ENCODE measurements at regions not wholly inside any gene's neighbourhood (a gene's known extent, or its start where the extent isn't known, plus 50 kb on each side); places are given as distances from the start of the nearest gene placed in this dataset.

- no peak overlapping the region for H3K4me2 ChIP-seq (ENCODE audit: low read length)
- no peaks in the 10 kb centered on the region for H3K79me2 ChIP-seq (ENCODE audit: low read length)
- BruUV-seq (replicated peaks), result no TSS peak
- ATAC-seq (no peak), DNase-seq (no peak)
- ChIA-PET CTCF (no interaction called here), POLR2A (ENCODE audit: unreplicated experiment) (interaction anchor here (0.5 kb wide), 1 partner anchor 60 kb away, joined by 4 read pairs; no protein-coding TSS in a partner anchor)
- H3K4me3 ChIP-seq (ENCODE audit: low read length), result no peak overlapping the region
- TF ChIP-seq CTCF (conservative IDR thresholded peaks at IDR 0.05; ENCODE audit: low read depth, low read length), result no peak
- no peaks in the 10 kb centered on the region for H3K36me3 ChIP-seq (ENCODE audit: low read depth, low read length)
- H3K27me3 ChIP-seq (ENCODE audit: low read length), result no peaks in the 10 kb centered on the region
- no peak overlapping the region for H3K9ac ChIP-seq (ENCODE audit: low read length)
- H3K4me1 ChIP-seq (ENCODE audit: insufficient read depth, low read length), result no peaks in the 10 kb centered on the region
- no peaks in the 10 kb centered on the region for H3K9me3 ChIP-seq (ENCODE audit: low read length)
- intact Hi-C loops (cut with micrococcal nuclease), result loop anchor here (2.0 kb wide), 1 partner anchor 65 kb away; the partner anchor contains the start of gene TNFAIP3
- H3K27ac ChIP-seq (ENCODE audit: low read length), result no peak overlapping the region
- no peaks in the 10 kb centered on the region for H4K20me1 ChIP-seq (ENCODE audit: low read length)
- no peak overlapping the region for H2AFZ ChIP-seq (ENCODE audit: low read length)
- H3K9me2 ChIP-seq (replicated peaks; ENCODE audit: low read length), result no peaks in the 10 kb centered on the region
- H3F3A ChIP-seq (ENCODE audit: low read length, unreplicated experiment), result no peaks in the 10 kb centered on the region
These were observed 65.5 kb upstream of the TNFAIP3 start for GRCh38 chr6:137801352-137802114.

- CTCF ChIA-PET, result no interaction called here
- POLR2A ChIA-PET (ENCODE audit: unreplicated experiment), result no interaction called here
- intact Hi-C loops (cut with micrococcal nuclease), result no loop called here
- Histone ChIP-seq H3K9me2 (replicated peaks; ENCODE audit: low read length) (no peaks in the 10 kb centered on the region), H3K9ac (ENCODE audit: low read length) (no peak overlapping the region), H4K20me1 (ENCODE audit: low read length) (no peaks in the 10 kb centered on the region), H3K9me3 (ENCODE audit: low read length) (no peaks in the 10 kb centered on the region), H3K36me3 (ENCODE audit: low read depth, low read length) (no peaks in the 10 kb centered on the region), H3K79me2 (ENCODE audit: low read length) (no peaks in the 10 kb centered on the region), H2AFZ (ENCODE audit: low read length) (no peak overlapping the region), H3K27ac (ENCODE audit: low read length) (no peak overlapping the region), H3K4me3 (ENCODE audit: low read length) (no peak overlapping the region), H3F3A (ENCODE audit: low read length, unreplicated experiment) (no peaks in the 10 kb centered on the region), H3K4me2 (ENCODE audit: low read length) (no peak overlapping the region), H3K4me1 (ENCODE audit: insufficient read depth, low read length) (peaks cover 4% of the 10 kb centered on the region), H3K27me3 (ENCODE audit: low read length) (no peaks in the 10 kb centered on the region)
- DNase-seq (no peak), ATAC-seq (no peak)
- TF ChIP-seq EZH2 (IDR thresholded peaks at IDR 0.05; ENCODE audit: low read length, unreplicated experiment), result no peak
- TF ChIP-seq EZH2phosphoT487 (IDR thresholded peaks at IDR 0.05; ENCODE audit: borderline replicate concordance, low read length), result no peak
- no peak for TF ChIP-seq CTCF (conservative IDR thresholded peaks at IDR 0.05; ENCODE audit: low read depth, low read length)
- no TSS peak for BruUV-seq (replicated peaks)
These were observed 64.5 kb upstream of the TNFAIP3 start for GRCh38 chr6:137802408-137803182.

- Histone ChIP-seq H2AFZ (ENCODE audit: low read length) (no peak overlapping the region), H3K79me2 (ENCODE audit: low read length) (no peaks in the 10 kb centered on the region), H4K20me1 (ENCODE audit: low read length) (no peaks in the 10 kb centered on the region), H3K9me3 (ENCODE audit: low read length) (no peaks in the 10 kb centered on the region), H3K4me1 (ENCODE audit: insufficient read depth, low read length) (peaks cover 21% of the 10 kb centered on the region), H3K4me2 (ENCODE audit: low read length) (no peak overlapping the region), H3K27me3 (ENCODE audit: low read length) (no peaks in the 10 kb centered on the region), H3K27ac (ENCODE audit: low read length) (no peak overlapping the region), H3F3A (ENCODE audit: low read length, unreplicated experiment) (no peaks in the 10 kb centered on the region), H3K4me3 (ENCODE audit: low read length) (no peak overlapping the region), H3K9ac (ENCODE audit: low read length) (no peak overlapping the region), H3K9me2 (replicated peaks; ENCODE audit: low read length) (no peaks in the 10 kb centered on the region), H3K36me3 (ENCODE audit: low read depth, low read length) (no peaks in the 10 kb centered on the region)
- intact Hi-C loops (cut with micrococcal nuclease), result loop anchor here (5.0 kb wide), 1 partner anchor 97 kb away; no protein-coding TSS in a partner anchor
- ATAC-seq (no peak), DNase-seq (no peak)
- ChIA-PET POLR2A (ENCODE audit: unreplicated experiment) (no interaction called here), CTCF (interaction anchor here (0.6 kb wide), 1 partner anchor 86 kb away, joined by 5 read pairs; no protein-coding TSS in a partner anchor)
- TF ChIP-seq EZH2phosphoT487 (IDR thresholded peaks at IDR 0.05; ENCODE audit: borderline replicate concordance, low read length) (no peak), EZH2 (IDR thresholded peaks at IDR 0.05; ENCODE audit: low read length, unreplicated experiment) (no peak), CTCF (conservative IDR thresholded peaks at IDR 0.05; ENCODE audit: low read depth, low read length) (no peak)
- no TSS peak for BruUV-seq (replicated peaks)
These were observed 62.4 kb upstream of the TNFAIP3 start for GRCh38 chr6:137804637-137805036.

All from PC-3 (cell line).